NT2/D1 (cell line): ENCODE measurements at regions not wholly inside any gene's neighbourhood (a gene's known extent, or its start where the extent isn't known, plus 50 kb on each side); places are given as distances from the start of the nearest gene placed in this dataset.

Experiments used
- SUZ12 ChIP-seq: IDR thresholded peaks from 2 replicates; pipeline ENCODE4 v1.6.1; 2011; ENCODE audit not compliant: insufficient read length, insufficient read depth; ENCODE audit errors: extremely low read depth
- YY1 ChIP-seq: IDR thresholded peaks from 2 replicates; pipeline ENCODE4 v1.6.1; 2011; ENCODE audit not compliant: insufficient read length, insufficient read depth

GRCh38 chr11:134598368-134598767, 186.3 kb upstream of the B3GAT1 start:
- TF ChIP-seq YY1 (no peak), SUZ12 (no peak)
